IMR-90 (cell line): ENCODE measurements at regions not wholly inside any gene's neighbourhood (a gene's known extent, or its start where the extent isn't known, plus 50 kb on each side); places are given as distances from the start of the nearest gene placed in this dataset.

ENCODE experiments used
- ATAC-seq: fragments of 200-7000 bp; cut with Tn5 transposase; 2 replicates; pipeline ENCODE4 v1.9.1; 2020; ENCODE audit warnings: low read depth, mild to moderate bottlenecking, moderate library complexity
- BruUV-seq: library from RNA; stranded (reverse); fragments of 400-500 nt; replicated peaks from 2 replicates; lab custom pipeline; 2021; lab: Mats Ljungman, UMichigan
- CTCF ChIA-PET: fragments of 300-600 bp; formaldehyde crosslinking; extraction: SDS; loops from one replicate; lab custom pipeline; 2021; ENCODE audit warnings: antibody characterized with exemption; lab: Yijun Ruan, JAX
- POLR2A ChIA-PET: fragments of 300-600 bp; sonication (Branson Sonifier 250); formaldehyde crosslinking; loops from one replicate; lab custom pipeline; 2022; ENCODE audit warnings: antibody characterized with exemption; ENCODE audit not compliant: unreplicated experiment; lab: Charles Lee
- DNase-seq: peaks from one replicate; pipeline ENCODE4 v3.0.0; 2013
- H2AFZ ChIP-seq: replicated peaks from 2 replicates; pipeline ENCODE3; 2013; ENCODE audit warnings: low read length, mild to moderate bottlenecking; ENCODE audit not compliant: poor library complexity
- H2AK5ac ChIP-seq: 2 replicates; pipeline ENCODE4 v1.6.1; 2013; ENCODE audit warnings: low read depth, low read length, inconsistent platforms
- H2AK9ac ChIP-seq: replicated peaks from 2 replicates; pipeline ENCODE3; 2013; ENCODE audit warnings: mild to moderate bottlenecking, low read depth, low read length, moderate library complexity; ENCODE audit not compliant: poor library complexity
- H2BK120ac ChIP-seq: 2 replicates; pipeline ENCODE4 v1.6.1; 2013; ENCODE audit warnings: low read depth, low read length, inconsistent platforms
- H2BK15ac ChIP-seq: 3 replicates; pipeline ENCODE4 v1.6.1; 2013; ENCODE audit warnings: low read depth, low read length, inconsistent platforms
- H2BK20ac ChIP-seq: 2 replicates; pipeline ENCODE4 v1.6.1; 2013; ENCODE audit warnings: low read depth, mild to moderate bottlenecking, inconsistent platforms, low read length, moderate library complexity
- H2BK5ac ChIP-seq: 2 replicates; pipeline ENCODE4 v1.6.1; 2013; ENCODE audit warnings: mild to moderate bottlenecking, low read depth, low read length, inconsistent platforms; ENCODE audit not compliant: poor library complexity, severe bottlenecking
- H3K14ac ChIP-seq: replicated peaks from 2 replicates; pipeline ENCODE4 v1.6.1; 2013; ENCODE audit warnings: low read depth, low read length, inconsistent platforms
- H3K18ac ChIP-seq: 2 replicates; pipeline ENCODE4 v1.6.1; 2013; ENCODE audit warnings: low read depth, low read length, control low read depth
- H3K23ac ChIP-seq: 2 replicates; pipeline ENCODE4 v1.6.1; 2013; ENCODE audit warnings: low read depth, low read length, inconsistent platforms
- H3K27ac ChIP-seq: 2 replicates; pipeline ENCODE4 v1.5.1; 2013; ENCODE audit warnings: mild to moderate bottlenecking, control low read depth, low read length; ENCODE audit not compliant: insufficient read depth
- H3K27me3 ChIP-seq: 2 replicates; pipeline ENCODE4 v1.6.1; 2013; ENCODE audit warnings: low read length; ENCODE audit not compliant: control insufficient read depth, insufficient read depth
- H3K36me3 ChIP-seq: 2 replicates; pipeline ENCODE4 v1.6.1; 2013; ENCODE audit warnings: low read length, mixed read lengths; ENCODE audit not compliant: control insufficient read depth, insufficient read depth
- H3K4ac ChIP-seq: 2 replicates; pipeline ENCODE4 v1.6.1; 2013; ENCODE audit warnings: low read depth, low read length, inconsistent platforms
- H3K4me1 ChIP-seq: 2 replicates; pipeline ENCODE4 v1.6.1; 2013; ENCODE audit warnings: low read length, mixed read lengths; ENCODE audit not compliant: control insufficient read depth, insufficient read depth
- H3K4me2 ChIP-seq: 2 replicates; pipeline ENCODE4 v1.6.1; 2013; ENCODE audit warnings: low read depth, mild to moderate bottlenecking, control low read depth, low read length, moderate library complexity
- H3K4me3 ChIP-seq: 2 replicates; pipeline ENCODE4 v1.5.1; 2013; ENCODE audit warnings: low read depth, mild to moderate bottlenecking, control low read depth, low read length, moderate library complexity; ENCODE audit not compliant: insufficient read depth
- H3K56ac ChIP-seq: 2 replicates; pipeline ENCODE4 v1.6.1; 2013; ENCODE audit warnings: low read length, inconsistent platforms; ENCODE audit not compliant: insufficient read depth; ENCODE audit errors: extremely low read depth
- H3K79me1 ChIP-seq, 2 experiments: 2 replicates each; pipeline ENCODE4 v1.6.1; 2013; ENCODE audit warnings: low read length in 2 of 2, inconsistent platforms in 1 of 2, low read depth in 1 of 2
- H3K9ac ChIP-seq: 2 replicates; pipeline ENCODE4 v1.6.1; 2013; ENCODE audit warnings: low read depth, low read length, control low read depth
- H3K9me1 ChIP-seq: 2 replicates; pipeline ENCODE4 v1.6.1; 2013; ENCODE audit warnings: low read length, inconsistent platforms; ENCODE audit not compliant: insufficient read depth
- H3K9me3 ChIP-seq: 2 replicates; pipeline ENCODE4 v1.6.1; 2013; ENCODE audit warnings: low read length; ENCODE audit not compliant: control insufficient read depth, insufficient read depth
- H4K20me1 ChIP-seq: 2 replicates; pipeline ENCODE4 v1.6.1; 2013; ENCODE audit warnings: low read length, inconsistent platforms; ENCODE audit not compliant: insufficient read depth
- H4K5ac ChIP-seq: 2 replicates; pipeline ENCODE4 v1.6.1; 2013; ENCODE audit warnings: mild to moderate bottlenecking, low read depth, low read length, control low read depth
- H4K8ac ChIP-seq, 2 experiments: 2 replicates each; pipeline ENCODE4 v1.6.1; 2013; ENCODE audit warnings: low read depth in 2 of 2, low read length in 2 of 2, control low read depth in 1 of 2, inconsistent platforms in 1 of 2
- H4K91ac ChIP-seq: 2 replicates; pipeline ENCODE4 v1.6.1; 2013; ENCODE audit warnings: low read depth, low read length, inconsistent platforms; ENCODE audit not compliant: insufficient read depth
- CEBPB ChIP-seq: IDR thresholded peaks from 2 replicates; pipeline ENCODE4 v1.6.1; 2012; ENCODE audit warnings: low read depth, low read length, improper control_type of control experiment
- MAZ ChIP-seq: IDR thresholded peaks from 2 replicates; pipeline ENCODE4 v1.6.1; 2012; ENCODE audit warnings: low read depth, mild to moderate bottlenecking, low read length, improper control_type of control experiment, moderate library complexity, borderline replicate concordance
- POLR2A ChIP-seq: IDR thresholded peaks from 2 replicates; pipeline ENCODE4 v1.6.1; 2012; ENCODE audit warnings: mild to moderate bottlenecking, low read depth, low read length
- SMC3 ChIP-seq: fragments of 150-350 bp; IDR thresholded peaks from 2 replicates; pipeline ENCODE4 v1.6.1; 2016; ENCODE audit warnings: low read depth, mild to moderate bottlenecking, antibody characterized with exemption, low read length, moderate library complexity
- WGBS, 2 experiments: methylation state at CpG; one replicate each; pipeline versions ENCODE4 v1.1.5 to v1.1.7; 2013; ENCODE audit warnings: missing lambda C conversion rate in 2 of 2; ENCODE audit not compliant: insufficient read length in 1 of 2; ENCODE audit errors: extremely low coverage in 2 of 2; 5-methylcytosine and 5-hydroxymethylcytosine counted together
- dilution Hi-C: fragments of 300-500 bp; cut with HindIII; formaldehyde crosslinking; loops from one replicate; pipeline ENCODE4 v1.14.3; 2018; ENCODE audit warnings: low sequenced_read_pairs; ENCODE audit not compliant: unreplicated experiment
- in situ Hi-C: fragments of 300-500 bp; cut with MboI; formaldehyde crosslinking; loops from 3 replicates; pipeline ENCODE4 v1.14.3; 2019; ENCODE audit warnings: low sequenced_read_pairs, inconsistent platforms, mixed read lengths
- intact Hi-C: fragments of 100-400 bp; cut with micrococcal nuclease; formaldehyde crosslinking; loops from 2 replicates; pipeline ENCODE4 v1.10.0; 2022
- TF ChIP-seq, protein P1 (sequence below): conservative IDR thresholded peaks from 2 replicates; pipeline ENCODE4 v1.5.1; 2012; ENCODE audit warnings: mild to moderate bottlenecking, low read depth, low read length, improper control_type of control experiment

- no peaks in the 10 kb centered on the region for H3K9me3 ChIP-seq
- peak; percentile 59 for DNase-seq
- no peak overlapping the region for H3K4me2 ChIP-seq
- TF ChIP-seq POLR2A (no peak), CEBPB (no peak), MAZ (no peak), SMC3 (no peak)
- TF ChIP-seq, protein P1, sequence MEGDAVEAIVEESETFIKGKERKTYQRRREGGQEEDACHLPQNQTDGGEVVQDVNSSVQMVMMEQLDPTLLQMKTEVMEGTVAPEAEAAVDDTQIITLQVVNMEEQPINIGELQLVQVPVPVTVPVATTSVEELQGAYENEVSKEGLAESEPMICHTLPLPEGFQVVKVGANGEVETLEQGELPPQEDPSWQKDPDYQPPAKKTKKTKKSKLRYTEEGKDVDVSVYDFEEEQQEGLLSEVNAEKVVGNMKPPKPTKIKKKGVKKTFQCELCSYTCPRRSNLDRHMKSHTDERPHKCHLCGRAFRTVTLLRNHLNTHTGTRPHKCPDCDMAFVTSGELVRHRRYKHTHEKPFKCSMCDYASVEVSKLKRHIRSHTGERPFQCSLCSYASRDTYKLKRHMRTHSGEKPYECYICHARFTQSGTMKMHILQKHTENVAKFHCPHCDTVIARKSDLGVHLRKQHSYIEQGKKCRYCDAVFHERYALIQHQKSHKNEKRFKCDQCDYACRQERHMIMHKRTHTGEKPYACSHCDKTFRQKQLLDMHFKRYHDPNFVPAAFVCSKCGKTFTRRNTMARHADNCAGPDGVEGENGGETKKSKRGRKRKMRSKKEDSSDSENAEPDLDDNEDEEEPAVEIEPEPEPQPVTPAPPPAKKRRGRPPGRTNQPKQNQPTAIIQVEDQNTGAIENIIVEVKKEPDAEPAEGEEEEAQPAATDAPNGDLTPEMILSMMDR, result no peak
- peaks cover 7% of the 10 kb centered on the region for H3K4me1 ChIP-seq
- H2AFZ ChIP-seq, result peak overlapping the region; percentile 83
- no peak overlapping the region for H3K27ac ChIP-seq
- ChIA-PET POLR2A (no interaction called here), CTCF (interaction anchor here (1.2 kb wide), 1 partner anchor 9 kb away, joined by 3 read pairs; no protein-coding TSS in a partner anchor)
- peak overlapping the region; percentile 98 for H2BK120ac ChIP-seq
- peaks cover 11% of the 10 kb centered on the region for H3K9me1 ChIP-seq
- H3K27me3 ChIP-seq, result no peaks in the 10 kb centered on the region
- H3K14ac ChIP-seq, result peak overlapping the region; percentile 95
- no peak overlapping the region for H2AK9ac ChIP-seq
- peak overlapping the region; percentile 40; the same call in 2 of the 3 replicates for H2BK15ac ChIP-seq
- peak overlapping the region; percentile 97 for H2BK20ac ChIP-seq
- H3K4ac ChIP-seq, result peak overlapping the region; percentile 88
- H3K9ac ChIP-seq, result no peak overlapping the region
- dilution Hi-C loops (no loop called here), in situ Hi-C loops (no loop called here), intact Hi-C loops (no loop called here)
- no TSS peak for BruUV-seq
- H3K79me1 ChIP-seq, result no peaks in the 10 kb centered on the region
- H4K8ac ChIP-seq, result peak overlapping the region; percentile 6 to 95; a peak in 3 of 4 replicates
- H3K56ac ChIP-seq, result no peak overlapping the region
- no peak overlapping the region for H3K4me3 ChIP-seq
- H4K91ac ChIP-seq, result peak overlapping the region; percentile 62
- peak overlapping the region; percentile 36; the same call in 1 of the 2 replicates for H3K18ac ChIP-seq
- H2AK5ac ChIP-seq, result peak overlapping the region; percentile 81; the same call in 1 of the 2 replicates
- 38% methylated on average over 1 of the region's 5 CpGs; no CpG with 5 or more reads in 1 of the 2 experiments for WGBS, 2 experiments
- peak; percentile 65 for ATAC-seq
- H4K20me1 ChIP-seq, result no peaks in the 10 kb centered on the region
- peak overlapping the region; percentile 86 for H3K23ac ChIP-seq
- H3K36me3 ChIP-seq, result no peaks in the 10 kb centered on the region
- peak overlapping the region; percentile 19; the same call in 1 of the 2 replicates for H4K5ac ChIP-seq
- H2BK5ac ChIP-seq, result peak overlapping the region; percentile 54
Observed at GRCh38 chr7:41256186-41256945, 446.5 kb downstream of the INHBA start.
